GM12873 (cell line): ENCODE measurements at regions not wholly inside any gene's neighbourhood (a gene's known extent, or its start where the extent isn't known, plus 50 kb on each side); places are given as distances from the start of the nearest gene placed in this dataset.

Experiments
- TF ChIP-seq, protein P1 (sequence below): IDR thresholded peaks from 2 replicates; pipeline ENCODE4 v1.5.1; 2012; ENCODE audit warnings: low read depth, mild to moderate bottlenecking, moderate library complexity, low read length, control low read depth; ENCODE audit not compliant: insufficient read depth; ENCODE audit errors: missing control alignments

DNA sequence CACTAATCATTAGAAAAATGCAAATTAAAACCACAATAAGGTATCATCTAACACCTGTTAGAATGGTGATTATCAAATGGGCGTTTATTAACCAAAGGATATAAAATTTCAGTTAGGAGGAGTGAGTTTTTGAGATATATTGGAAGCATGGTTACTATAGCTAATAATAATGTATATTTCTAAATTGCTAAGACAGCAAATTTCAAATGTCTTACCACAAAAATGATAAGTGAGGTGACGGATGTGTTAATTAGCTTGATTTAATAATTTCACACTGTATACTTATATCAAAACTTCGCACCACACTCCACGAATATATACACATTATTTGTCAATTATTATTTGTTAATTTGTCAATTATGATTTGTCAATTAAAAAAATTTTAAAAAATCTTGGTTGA, 227.2 kb upstream of the DDX18 start:
- TF ChIP-seq, protein P1, sequence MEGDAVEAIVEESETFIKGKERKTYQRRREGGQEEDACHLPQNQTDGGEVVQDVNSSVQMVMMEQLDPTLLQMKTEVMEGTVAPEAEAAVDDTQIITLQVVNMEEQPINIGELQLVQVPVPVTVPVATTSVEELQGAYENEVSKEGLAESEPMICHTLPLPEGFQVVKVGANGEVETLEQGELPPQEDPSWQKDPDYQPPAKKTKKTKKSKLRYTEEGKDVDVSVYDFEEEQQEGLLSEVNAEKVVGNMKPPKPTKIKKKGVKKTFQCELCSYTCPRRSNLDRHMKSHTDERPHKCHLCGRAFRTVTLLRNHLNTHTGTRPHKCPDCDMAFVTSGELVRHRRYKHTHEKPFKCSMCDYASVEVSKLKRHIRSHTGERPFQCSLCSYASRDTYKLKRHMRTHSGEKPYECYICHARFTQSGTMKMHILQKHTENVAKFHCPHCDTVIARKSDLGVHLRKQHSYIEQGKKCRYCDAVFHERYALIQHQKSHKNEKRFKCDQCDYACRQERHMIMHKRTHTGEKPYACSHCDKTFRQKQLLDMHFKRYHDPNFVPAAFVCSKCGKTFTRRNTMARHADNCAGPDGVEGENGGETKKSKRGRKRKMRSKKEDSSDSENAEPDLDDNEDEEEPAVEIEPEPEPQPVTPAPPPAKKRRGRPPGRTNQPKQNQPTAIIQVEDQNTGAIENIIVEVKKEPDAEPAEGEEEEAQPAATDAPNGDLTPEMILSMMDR = no peak

DNA sequence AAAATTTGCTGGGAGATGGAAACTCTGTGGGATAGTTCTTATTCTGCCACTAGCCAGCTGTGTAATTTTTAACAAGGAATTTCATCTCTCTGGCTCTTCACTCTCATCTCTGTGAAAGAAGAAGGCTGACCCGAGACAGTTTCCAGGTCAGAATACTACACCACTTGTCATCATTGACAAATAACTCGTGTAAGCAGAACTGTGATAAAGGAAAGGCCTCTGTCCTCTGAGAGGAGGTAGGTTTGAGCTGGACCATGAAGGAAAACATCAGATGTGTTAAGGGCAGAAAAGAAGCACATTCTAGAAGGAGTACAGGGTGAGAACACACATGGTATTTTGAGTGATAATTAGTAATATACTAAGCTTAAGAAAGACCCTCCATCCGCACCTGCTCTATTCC, 211.4 kb upstream of the DDX18 start:
- TF ChIP-seq, protein P1 = no peak

DNA sequence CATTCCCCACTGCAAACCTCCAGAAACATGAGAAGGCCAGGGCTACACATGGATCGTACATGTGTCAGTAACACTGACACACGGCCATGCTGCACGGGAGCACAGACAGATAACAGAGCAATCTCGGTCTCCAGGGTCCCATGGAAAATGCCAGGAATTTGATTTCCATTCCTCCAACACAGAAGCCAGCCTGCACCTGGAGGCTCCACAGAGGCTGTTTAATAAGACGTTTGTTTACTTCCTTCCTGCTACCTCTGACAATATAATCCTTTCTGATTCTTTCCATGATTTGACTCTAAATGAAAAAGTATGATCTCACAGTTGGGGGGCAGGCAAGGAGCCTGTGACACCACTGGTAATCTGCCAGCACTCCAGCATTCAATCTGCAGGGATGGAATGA, 210.9 kb upstream of the DDX18 start:
- TF ChIP-seq, protein P1 = no peak

DNA sequence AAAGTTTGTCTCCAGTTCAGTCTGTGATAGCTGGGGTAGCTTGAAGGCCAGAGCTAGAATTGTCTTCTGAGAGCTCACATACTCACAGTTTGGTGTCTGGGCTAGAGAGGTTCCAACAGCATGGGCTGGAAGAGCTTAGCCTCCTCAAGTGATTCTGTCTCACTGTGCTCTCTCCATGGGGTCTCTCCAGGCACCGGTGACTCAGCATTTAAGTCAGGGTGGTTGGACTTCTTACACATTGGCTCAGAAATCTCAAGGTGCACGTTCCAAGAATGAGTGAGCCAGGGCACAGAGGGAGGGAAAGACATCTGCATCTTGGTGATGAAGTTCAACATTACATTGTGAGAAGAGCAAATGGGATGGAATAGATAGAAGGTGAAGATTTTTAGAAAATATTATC, 207.3 kb upstream of the DDX18 start:
- TF ChIP-seq, protein P1 = no peak

DNA sequence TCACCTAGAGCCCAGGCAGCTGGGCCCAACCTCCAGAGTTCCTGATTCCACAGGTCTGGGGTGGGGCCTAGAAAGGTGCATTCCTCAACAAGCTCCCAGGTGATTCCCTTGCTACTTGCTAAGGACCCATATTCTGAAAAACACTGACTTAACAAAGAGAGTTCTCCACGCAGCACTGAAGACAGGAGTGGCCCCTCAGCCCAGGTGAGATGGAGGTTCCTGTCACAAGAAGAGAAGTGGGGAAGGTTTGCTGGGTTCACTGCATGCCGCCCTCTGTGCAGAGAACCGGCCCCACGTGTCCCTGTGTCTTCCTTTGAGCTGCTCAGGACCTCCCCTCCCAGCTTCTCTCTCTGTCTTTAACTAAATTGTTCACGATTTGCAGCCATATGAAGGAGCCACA, 201.4 kb upstream of the DDX18 start:
- TF ChIP-seq, protein P1 = no peak

DNA sequence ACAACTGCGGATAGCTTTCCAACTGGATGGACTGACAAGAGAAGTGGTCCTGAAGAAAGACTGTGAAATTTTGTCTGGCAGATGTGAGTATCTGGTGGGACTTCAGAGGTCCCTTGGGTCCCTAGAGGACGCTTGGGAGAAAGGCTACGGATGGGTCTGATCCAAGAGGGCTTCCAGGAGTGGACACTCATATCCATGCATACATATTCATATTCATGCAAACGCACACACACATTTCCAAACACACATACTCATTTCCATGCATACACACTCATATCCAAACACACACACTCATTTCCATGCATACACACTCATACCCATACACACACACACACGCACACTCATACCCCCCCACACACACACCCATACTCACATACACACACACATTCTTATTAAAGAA, 200.2 kb upstream of the DDX18 start:
- TF ChIP-seq, protein P1 = no peak

DNA sequence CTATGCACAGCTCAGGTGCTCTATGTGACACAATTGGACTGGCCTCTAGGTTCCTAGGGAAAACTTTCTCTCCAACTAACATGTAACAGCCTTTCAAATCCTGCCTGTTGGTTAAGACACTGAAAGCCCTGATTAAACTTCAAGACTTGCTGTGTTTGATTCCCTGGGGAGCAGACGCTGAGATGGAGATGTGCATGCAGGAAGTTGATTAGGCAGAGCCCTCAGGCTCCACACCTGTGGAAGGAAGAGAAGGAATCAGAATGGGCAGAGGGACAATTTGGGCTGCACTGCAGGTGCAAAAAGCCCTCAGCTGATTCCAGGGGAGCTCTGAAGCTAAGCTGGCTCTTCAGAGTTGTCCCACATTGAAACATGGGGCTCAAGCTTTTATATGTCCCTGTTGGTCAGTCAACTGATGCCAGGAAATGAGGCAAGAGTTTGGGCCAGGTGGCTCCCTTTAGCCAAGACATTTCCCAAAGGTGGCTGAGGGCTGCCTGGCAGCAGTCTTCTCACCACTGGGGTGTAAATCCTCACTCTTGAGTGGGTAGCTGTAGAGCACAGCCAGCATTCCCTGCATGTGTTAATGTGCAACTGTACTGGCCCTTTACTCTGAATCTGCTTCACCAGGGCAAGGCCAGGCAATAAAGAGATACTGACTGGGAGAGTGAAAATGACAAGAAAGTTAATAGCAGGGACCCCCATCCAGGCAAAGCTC, 199.5 kb upstream of the DDX18 start:
- TF ChIP-seq, protein P1 = no peak
